ENCODE measurements at regions not wholly inside any gene's neighbourhood (a gene's known extent, or its start where the extent isn't known, plus 50 kb on each side); places are given as distances from the start of the nearest gene placed in this dataset.

- Histone ChIP-seq H3K4me1 (no peaks in the 10 kb centered on the region), H3K27ac (no peak overlapping the region), H3K4me3 (no peak overlapping the region), H3K36me3 (no peaks in the 10 kb centered on the region), H3K9me3 (no peaks in the 10 kb centered on the region), H3K27me3 (no peaks in the 10 kb centered on the region)
- no peak for DNase-seq (ENCODE audit: low spot score in 2 of 2)
- no peak for TF ChIP-seq CTCF (IDR thresholded peaks at IDR 0.05)
- intact Hi-C loops (cut with DNase I), result no loop called here
Measured at GRCh38 chr2:207269038-207269437, 103.3 kb upstream of the KLF7 start.

- no peak for DNase-seq (ENCODE audit: low spot score in 2 of 2)
- H3K27ac ChIP-seq, result no peak overlapping the region
- intact Hi-C loops (cut with DNase I), result no loop called here
- H3K9me3 ChIP-seq, result no peaks in the 10 kb centered on the region
- no peak overlapping the region for H3K4me3 ChIP-seq
- H3K36me3 ChIP-seq, result no peaks in the 10 kb centered on the region
- no peak for TF ChIP-seq CTCF (IDR thresholded peaks at IDR 0.05)
- H3K27me3 ChIP-seq, result no peaks in the 10 kb centered on the region
- no peaks in the 10 kb centered on the region for H3K4me1 ChIP-seq
Measured at GRCh38 chr2:207274530-207275189, 108.9 kb upstream of the KLF7 start.

- no peaks in the 10 kb centered on the region for H3K9me3 ChIP-seq
- no peaks in the 10 kb centered on the region for H3K4me1 ChIP-seq
- no peaks in the 10 kb centered on the region for H3K36me3 ChIP-seq
- no peak for DNase-seq (ENCODE audit: low spot score in 2 of 2)
- no peak overlapping the region for H3K4me3 ChIP-seq
- H3K27ac ChIP-seq, result no peak overlapping the region
- intact Hi-C loops (cut with DNase I), result no loop called here
- H3K27me3 ChIP-seq, result no peaks in the 10 kb centered on the region
- TF ChIP-seq CTCF (IDR thresholded peaks at IDR 0.05), result no peak
Measured at GRCh38 chr2:207275779-207276178, 110.0 kb upstream of the KLF7 start.

- Histone ChIP-seq H3K4me3 (no peak overlapping the region), H3K36me3 (no peaks in the 10 kb centered on the region), H3K27ac (no peak overlapping the region), H3K4me1 (no peaks in the 10 kb centered on the region), H3K27me3 (no peaks in the 10 kb centered on the region), H3K9me3 (no peaks in the 10 kb centered on the region)
- TF ChIP-seq CTCF (IDR thresholded peaks at IDR 0.05), result no peak
- DNase-seq (ENCODE audit: low spot score in 2 of 2), result no peak
- intact Hi-C loops (cut with DNase I), result no loop called here
Measured at GRCh38 chr2:207276248-207276647, 110.5 kb upstream of the KLF7 start.

- no peak overlapping the region for H3K4me3 ChIP-seq
- no peak overlapping the region for H3K27ac ChIP-seq
- TF ChIP-seq CTCF (IDR thresholded peaks at IDR 0.05), result no peak
- no peaks in the 10 kb centered on the region for H3K4me1 ChIP-seq
- no peaks in the 10 kb centered on the region for H3K9me3 ChIP-seq
- no peak for DNase-seq (ENCODE audit: low spot score in 2 of 2)
- H3K27me3 ChIP-seq, result no peaks in the 10 kb centered on the region
- H3K36me3 ChIP-seq, result no peaks in the 10 kb centered on the region
- intact Hi-C loops (cut with DNase I), result no loop called here
Measured at GRCh38 chr2:207276858-207277257, 111.1 kb upstream of the KLF7 start.

- Histone ChIP-seq H3K36me3 (no peaks in the 10 kb centered on the region), H3K27ac (no peak overlapping the region), H3K4me1 (no peaks in the 10 kb centered on the region), H3K27me3 (no peaks in the 10 kb centered on the region), H3K4me3 (no peak overlapping the region), H3K9me3 (no peaks in the 10 kb centered on the region)
- intact Hi-C loops (cut with DNase I), result no loop called here
- no peak for DNase-seq (ENCODE audit: low spot score in 2 of 2)
- TF ChIP-seq CTCF (IDR thresholded peaks at IDR 0.05), result no peak
Measured at GRCh38 chr2:207279520-207279919, 113.8 kb upstream of the KLF7 start.

Measured in ascending aorta (tissue), 2 donors.